Esophagus squamous epithelium (tissue), 5 donors: ENCODE measurements at regions not wholly inside any gene's neighbourhood (a gene's known extent, or its start where the extent isn't known, plus 50 kb on each side); places are given as distances from the start of the nearest gene placed in this dataset.

Source experiments
- DNase-seq: peaks from one replicate; lab custom pipeline; 2025; lab: John Stamatoyannopoulos, UW
- H3K27ac ChIP-seq, 4 donors: fragments of 200-600 bp; sonication (generic); one replicate each; pipeline ENCODE4 v1.5.1; 2016 to 2019; ENCODE audit warnings: mild to moderate bottlenecking in 1 of 4
- H3K27me3 ChIP-seq, 4 donors: fragments of 200-600 bp; sonication (generic); 1 replicate in 3 of 4; 2 replicates in 1 of 4; pipeline versions ENCODE4 v1.5.1 to v1.6.0; 2017 to 2021; ENCODE audit warnings: antibody characterized with exemption in 1 of 4
- H3K36me3 ChIP-seq, 3 donors: fragments of 200-600 bp; sonication (generic); one replicate each; pipeline ENCODE4 v1.5.1; 2016 to 2019
- H3K4me1 ChIP-seq, 3 donors: fragments of 200-600 bp; sonication (generic); one replicate each; pipeline ENCODE4 v1.5.1; 2017 to 2019
- H3K4me3 ChIP-seq, 4 donors: fragments of 200-600 bp; sonication (generic); 1 replicate in 3 of 4; 2 replicates in 1 of 4; pipeline ENCODE4 v1.5.1; 2016 to 2019; ENCODE audit warnings: mild to moderate bottlenecking in 2 of 4, moderate library complexity in 1 of 4
- H3K9me3 ChIP-seq, 3 donors: fragments of 200-600 bp; sonication (generic); one replicate each; pipeline ENCODE4 v1.5.1; 2016 to 2019
- CTCF ChIP-seq, 6 experiments: fragments of 450-650 bp in 4 of 6; fragments of 200-600 bp in 2 of 6; sonication (generic) in 2 of 6; IDR thresholded peaks; one replicate each; pipeline ENCODE4 v1.5.1; 2016 to 2019; ENCODE audit warnings: antibody characterized with exemption in 6 of 6, mild to moderate bottlenecking in 4 of 6, moderate library complexity in 4 of 6
- POLR2A ChIP-seq, 4 donors: fragments of 450-650 bp; IDR thresholded peaks; one replicate each; pipeline ENCODE4 v1.6.1; 2017; ENCODE audit warnings: antibody characterized with exemption in 4 of 4, mild to moderate bottlenecking in 4 of 4, moderate library complexity in 3 of 4
- WGBS, 2 donors: methylation state at CpG; one replicate each; pipeline ENCODE4 v1.1.5; 2018; 5-methylcytosine and 5-hydroxymethylcytosine counted together
- intact Hi-C: fragments of 100-400 bp; cut with DNase I; formaldehyde crosslinking; loops from one replicate; pipeline ENCODE4 v1.15.0; 2022
- donor health status: DM: yes; HTN: yes; CAD: no.

DNA sequence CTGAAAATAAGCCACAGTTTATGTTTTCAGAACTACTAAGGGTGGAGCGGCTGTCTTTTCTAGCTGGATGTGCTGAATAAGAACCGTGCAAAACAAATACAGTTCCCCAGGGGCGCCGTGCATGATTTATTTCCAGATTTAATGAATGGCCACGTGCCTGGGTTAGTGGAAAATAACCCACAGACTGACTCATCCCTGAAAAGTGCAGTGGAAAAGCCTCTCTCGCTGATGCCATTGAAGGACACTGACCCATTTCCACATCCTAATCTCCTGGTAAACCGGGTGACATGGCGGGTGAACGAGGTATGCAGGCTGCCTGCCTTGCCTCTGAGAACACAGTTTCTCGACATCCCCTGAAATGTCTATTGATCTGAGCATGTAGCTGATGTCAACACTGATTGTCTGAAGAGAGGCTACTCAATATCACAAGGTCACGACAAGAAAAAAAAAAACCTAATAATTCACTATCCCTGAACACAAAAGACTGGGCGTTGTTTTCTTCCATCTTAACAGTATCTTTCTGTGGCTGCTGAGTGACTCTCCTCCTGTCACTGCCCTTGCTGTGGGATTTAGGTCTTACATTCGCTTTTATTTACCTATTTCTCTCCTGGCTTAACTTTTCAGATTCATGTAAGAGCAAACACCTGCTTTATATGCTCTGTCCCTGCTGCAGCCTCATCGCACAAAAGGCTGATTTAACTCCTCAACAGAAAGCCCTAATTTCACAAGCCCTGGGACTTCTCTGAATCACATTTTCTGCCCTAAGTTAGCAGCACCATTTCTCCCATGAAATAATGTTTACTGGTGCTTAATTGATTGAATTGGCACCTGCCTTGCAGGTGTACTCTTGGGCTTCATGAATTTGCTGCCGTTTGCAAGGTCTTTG is 76.9 kb upstream of the SCOC start:
- WGBS, 2 donors, result 23 to 24% methylated on average over 15 of the region's 15 CpGs
- Histone ChIP-seq H3K27ac (peak overlapping the region; percentile 12 to 65 (median 52)), H3K9me3 (no peaks in the 10 kb centered on the region), H3K27me3 (no peaks in the 10 kb centered on the region), H3K36me3 (no peaks in the 10 kb centered on the region), H3K4me1 (peaks cover 0 to 37% (median 19%) of the 10 kb centered on the region in 3 donors), H3K4me3 (peak overlapping the region in 1 of 4 donors; percentile 28)
- TF ChIP-seq POLR2A (IDR thresholded peaks at IDR 0.05), result no peak
- no peak for TF ChIP-seq CTCF (IDR thresholded peaks at IDR 0.05)
- intact Hi-C loops, result no loop called here
- DNase-seq, result peak; percentile 2

DNA sequence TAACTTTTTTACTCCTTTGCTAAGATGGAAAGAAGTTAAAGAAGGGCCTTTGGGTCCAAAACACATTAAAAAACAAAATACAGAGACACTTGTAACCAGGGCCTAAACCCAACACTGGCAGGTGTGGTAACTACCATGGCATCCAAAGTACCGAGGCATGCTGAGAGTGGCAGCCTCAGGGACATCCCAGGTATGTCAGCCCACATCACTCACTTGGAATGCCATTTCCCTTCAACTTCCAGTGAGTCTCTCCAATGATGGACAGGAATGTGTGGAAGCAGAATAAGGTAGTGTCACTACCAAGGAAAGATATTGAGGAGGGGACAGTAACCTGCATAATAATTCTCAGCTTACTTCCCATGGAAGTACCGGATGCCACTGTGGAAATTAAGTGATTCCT is 79.5 kb upstream of the SCOC start:
- H3K36me3 ChIP-seq, result no peaks in the 10 kb centered on the region
- intact Hi-C loops, result no loop called here
- no peak overlapping the region for H3K4me3 ChIP-seq
- WGBS, 2 donors, result 87 to 95% methylated on average over 2 of the region's 2 CpGs
- peaks cover 0 to 25% (median 19%) of the 10 kb centered on the region in 3 donors for H3K4me1 ChIP-seq
- H3K9me3 ChIP-seq, result no peaks in the 10 kb centered on the region
- TF ChIP-seq CTCF (IDR thresholded peaks at IDR 0.05) (no peak), POLR2A (IDR thresholded peaks at IDR 0.05) (no peak)
- DNase-seq, result no peak
- no peak overlapping the region for H3K27ac ChIP-seq
- H3K27me3 ChIP-seq, result no peaks in the 10 kb centered on the region

DNA sequence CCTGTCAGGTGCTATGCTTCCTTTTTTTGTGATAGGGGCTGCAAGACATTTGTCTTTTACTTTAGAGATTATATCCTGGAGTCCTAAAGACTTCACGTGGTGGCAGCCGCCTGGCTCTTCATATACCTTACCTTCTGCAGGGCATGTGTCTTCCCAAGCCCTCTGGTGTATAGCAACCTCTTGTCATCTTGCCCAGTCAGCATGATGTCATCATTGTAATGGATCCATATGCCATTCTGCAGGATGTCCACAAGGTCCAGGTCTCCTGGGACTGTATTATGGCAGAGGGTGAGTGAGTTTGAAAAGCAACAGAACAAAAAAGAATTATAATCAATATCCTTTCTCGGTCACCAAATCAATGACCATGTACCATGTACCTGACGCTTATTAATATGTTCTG is 82.2 kb upstream of the SCOC start:
- Histone ChIP-seq H3K9me3 (no peaks in the 10 kb centered on the region), H3K27ac (no peak overlapping the region), H3K4me3 (no peak overlapping the region), H3K4me1 (peaks cover 0 to 10% (median 6%) of the 10 kb centered on the region in 3 donors), H3K36me3 (no peaks in the 10 kb centered on the region), H3K27me3 (peaks cover 0 to 3% (median 0%) of the 10 kb centered on the region in 4 donors)
- no peak for DNase-seq
- WGBS, 2 donors, result 79 to 89% methylated on average over 4 of the region's 4 CpGs
- TF ChIP-seq POLR2A (IDR thresholded peaks at IDR 0.05) (no peak), CTCF (IDR thresholded peaks at IDR 0.05) (no peak)
- intact Hi-C loops, result no loop called here

GRCh38 chr4:140289486-140289885 is 84.0 kb upstream of the SCOC start:
- 63 to 71% methylated on average over 1 to 2 of the region's 2 CpGs for WGBS, 2 donors
- intact Hi-C loops, result no loop called here
- TF ChIP-seq POLR2A (IDR thresholded peaks at IDR 0.05) (no peak), CTCF (IDR thresholded peaks at IDR 0.05) (no peak)
- Histone ChIP-seq H3K27ac (no peak overlapping the region), H3K27me3 (peaks cover 0 to 3% (median 0%) of the 10 kb centered on the region in 4 donors), H3K4me3 (no peak overlapping the region), H3K9me3 (no peaks in the 10 kb centered on the region), H3K36me3 (no peaks in the 10 kb centered on the region), H3K4me1 (no peaks in the 10 kb centered on the region)
- no peak for DNase-seq

- WGBS, 2 donors, result 85 to 91% methylated on average over 16 to 17 of the region's 18 CpGs
- Histone ChIP-seq H3K27me3 (peaks cover 0 to 8% (median 0%) of the 10 kb centered on the region in 4 donors), H3K4me3 (no peak overlapping the region), H3K9me3 (no peaks in the 10 kb centered on the region), H3K27ac (no peak overlapping the region), H3K4me1 (no peaks in the 10 kb centered on the region), H3K36me3 (no peaks in the 10 kb centered on the region)
- no peak for TF ChIP-seq CTCF (IDR thresholded peaks at IDR 0.05)
- no peak for TF ChIP-seq POLR2A (IDR thresholded peaks at IDR 0.05)
- intact Hi-C loops, result no loop called here
- DNase-seq, result no peak
Observed at GRCh38 chr4:140286456-140286855, 87.0 kb upstream of the SCOC start.
